ENCODE measurements at regions not wholly inside any gene's neighbourhood (a gene's known extent, or its start where the extent isn't known, plus 50 kb on each side); places are given as distances from the start of the nearest gene placed in this dataset.

DNA sequence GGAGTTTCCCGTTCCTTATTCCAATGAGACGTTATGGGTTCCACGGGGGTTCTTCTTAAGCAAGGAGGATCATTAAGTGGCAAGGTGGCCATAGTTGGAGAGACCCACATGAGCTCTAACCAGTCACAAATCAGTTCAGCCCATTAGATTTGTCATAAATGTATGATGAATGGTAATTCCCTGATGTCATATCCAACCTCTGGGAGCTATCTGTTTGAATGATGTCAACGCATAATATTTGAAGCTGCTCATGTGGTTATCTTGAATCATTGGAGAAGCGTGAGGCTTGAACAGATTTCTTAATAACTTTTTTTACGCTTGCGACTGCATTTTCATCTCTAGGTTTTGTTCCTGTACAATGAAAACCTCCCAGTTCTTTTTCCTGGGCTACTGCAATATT, 270.4 kb upstream of the EEF2KMT start:
- DNase-seq (ENCODE audit: low read depth): no peak

DNA sequence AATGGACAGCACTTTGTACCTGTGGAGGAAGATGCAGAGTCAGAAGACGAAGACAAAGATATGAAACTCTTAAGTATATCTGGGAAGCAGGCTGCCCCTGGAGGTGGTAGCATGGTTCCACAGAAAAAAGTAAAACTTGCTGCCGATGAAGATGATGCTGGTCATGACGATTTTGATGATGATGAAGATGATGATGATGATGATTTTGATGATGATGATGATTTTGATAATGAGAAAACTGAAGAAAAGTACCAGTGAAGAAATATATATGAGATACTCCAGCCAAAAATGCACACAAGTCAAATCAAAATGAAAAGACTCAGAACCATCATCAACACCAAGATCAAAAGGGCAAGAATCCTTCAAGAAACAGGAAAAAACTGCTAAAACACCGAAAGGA, 268.5 kb upstream of the EEF2KMT start:
- DNase-seq (ENCODE audit: low read depth): no peak

DNA sequence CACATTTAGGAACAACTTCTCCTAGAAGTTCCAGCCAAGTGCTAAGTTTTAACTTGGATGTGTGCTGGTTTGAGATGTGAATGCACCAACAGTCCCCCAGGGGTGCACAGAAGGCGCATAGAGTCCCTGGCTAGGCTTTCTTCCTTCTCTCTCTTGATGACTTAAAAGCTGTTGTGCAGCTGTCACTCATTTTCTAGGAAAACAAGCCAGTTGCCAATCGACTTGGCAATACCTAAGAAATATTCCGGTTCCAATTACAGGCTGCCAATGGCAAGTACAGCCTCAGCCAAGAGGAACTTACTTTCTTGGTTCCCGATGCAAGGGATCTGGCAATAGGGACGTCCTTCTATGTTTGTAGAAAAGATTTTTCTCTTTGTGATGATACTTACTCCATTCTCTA, 266.6 kb upstream of the EEF2KMT start:
- DNase-seq (ENCODE audit: low read depth): no peak

DNA sequence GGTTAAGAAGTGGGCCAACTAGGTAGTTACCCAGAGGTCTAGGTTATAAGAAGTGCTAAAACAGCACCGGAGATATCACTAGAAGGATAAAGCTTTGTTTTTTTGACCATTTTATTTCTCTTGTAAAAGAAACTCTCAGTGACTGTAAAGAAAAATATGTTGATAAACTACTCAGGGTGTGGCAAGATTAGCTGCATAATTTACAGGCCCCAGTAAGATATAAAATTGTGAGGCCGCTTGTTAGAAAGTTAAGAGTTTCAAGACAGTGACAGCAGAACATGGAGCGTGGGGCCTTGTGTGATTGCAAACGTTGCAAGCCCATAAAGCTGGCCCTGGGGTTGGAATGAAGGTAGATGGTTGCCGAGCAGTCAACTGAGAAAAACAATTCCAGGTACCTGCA, 263.7 kb upstream of the EEF2KMT start:
- no peak for DNase-seq (ENCODE audit: low read depth)

DNA sequence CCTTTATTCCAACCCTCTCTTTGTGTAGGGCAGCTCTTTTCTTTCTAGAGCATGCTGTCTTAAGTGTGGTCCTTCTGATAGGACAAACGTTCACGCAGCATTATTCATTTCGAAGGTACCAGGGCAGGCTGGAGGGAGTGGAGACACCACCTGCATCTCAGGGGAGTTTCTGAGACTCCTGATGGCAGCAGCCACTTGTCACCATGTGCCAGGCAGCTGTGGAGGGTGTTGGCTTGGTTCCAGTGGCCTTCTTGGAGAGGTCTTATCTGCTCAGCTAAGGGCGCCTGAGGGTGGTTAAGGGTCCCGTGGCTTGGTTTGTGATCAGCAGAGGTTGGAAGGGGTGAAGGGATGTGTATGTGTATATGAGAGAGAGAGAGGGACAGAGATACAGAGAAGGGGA, 257.1 kb upstream of the EEF2KMT start:
- no peak for DNase-seq (ENCODE audit: low read depth)

DNA sequence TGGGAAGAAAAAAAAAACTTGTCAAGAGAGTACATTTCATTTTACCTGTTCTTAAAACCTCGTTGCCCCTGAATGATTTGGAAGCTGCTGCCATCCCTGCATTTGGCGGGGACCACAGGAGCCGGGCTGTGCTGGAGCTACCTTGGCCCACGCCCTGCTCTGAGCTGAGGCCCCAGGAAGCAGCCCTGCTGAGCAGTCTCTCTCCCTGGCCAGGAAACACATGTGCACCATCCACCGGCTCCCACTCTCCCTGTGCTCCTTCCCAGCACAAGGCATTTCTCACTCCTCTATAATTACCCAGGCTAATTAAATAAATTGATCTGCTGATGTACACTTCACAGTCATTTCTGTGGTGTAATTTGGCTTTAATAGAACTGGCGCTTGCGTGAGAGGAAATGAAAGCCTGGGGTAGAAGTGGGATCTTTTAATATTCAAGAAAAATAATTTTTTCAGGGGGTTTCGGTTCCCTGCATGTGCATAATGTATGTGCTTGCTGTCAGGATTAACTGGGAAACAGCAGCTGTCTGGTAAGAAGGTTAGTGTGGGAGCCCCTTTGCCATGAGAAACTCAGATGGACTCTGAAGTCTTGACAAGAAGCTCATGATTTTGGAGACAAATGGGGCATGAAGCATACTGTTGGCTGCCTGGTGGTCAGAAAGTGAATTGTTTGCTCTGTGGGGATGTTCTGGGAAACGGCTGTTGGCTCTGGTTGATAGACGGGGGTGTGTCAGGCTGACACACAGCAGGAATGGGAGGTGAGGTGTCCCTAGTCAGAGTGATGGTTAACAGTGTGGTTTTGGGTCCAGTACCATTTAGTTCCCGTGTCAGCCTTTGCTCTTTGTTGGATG, 252.3 kb upstream of the EEF2KMT start:
- DNase-seq (ENCODE audit: low read depth): no peak

DNA sequence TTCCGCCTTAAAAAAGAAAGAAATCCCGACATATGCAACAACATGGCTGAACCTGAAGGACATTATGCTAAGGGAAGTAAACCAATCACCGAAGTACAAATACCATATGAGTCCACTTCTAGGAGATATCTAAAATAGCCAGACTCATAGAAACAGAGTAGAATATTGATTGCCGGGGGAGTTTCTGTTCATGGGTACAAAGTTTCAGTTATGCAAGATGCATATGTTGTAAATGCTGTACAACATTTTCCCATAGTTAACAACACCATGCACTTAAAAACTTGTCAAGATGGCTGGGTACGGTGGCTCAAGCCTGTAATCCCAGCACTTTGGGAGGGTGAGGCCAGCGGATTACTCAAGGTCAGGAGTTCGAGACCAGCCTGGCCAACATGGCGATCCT, 251.5 kb upstream of the EEF2KMT start:
- no peak for DNase-seq (ENCODE audit: low read depth)

DNA sequence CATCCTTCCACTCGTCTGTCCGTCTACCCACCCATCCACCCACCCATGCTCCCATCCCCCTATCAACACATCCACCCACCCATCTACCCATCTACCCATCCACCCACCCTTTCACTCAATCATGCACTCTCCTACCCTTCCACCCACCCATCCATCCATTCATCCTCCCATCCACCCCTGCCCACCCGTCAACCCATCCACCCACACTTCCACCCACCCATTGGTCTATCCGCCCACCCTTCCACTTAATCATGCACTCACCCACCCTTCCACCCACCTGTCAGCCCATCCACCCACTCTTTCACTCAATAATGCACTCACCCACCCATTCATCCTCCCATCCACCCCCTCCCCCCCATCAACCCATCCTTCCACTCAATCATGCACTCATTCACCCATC, 250.0 kb upstream of the EEF2KMT start:
- DNase-seq (ENCODE audit: low read depth): no peak

DNA sequence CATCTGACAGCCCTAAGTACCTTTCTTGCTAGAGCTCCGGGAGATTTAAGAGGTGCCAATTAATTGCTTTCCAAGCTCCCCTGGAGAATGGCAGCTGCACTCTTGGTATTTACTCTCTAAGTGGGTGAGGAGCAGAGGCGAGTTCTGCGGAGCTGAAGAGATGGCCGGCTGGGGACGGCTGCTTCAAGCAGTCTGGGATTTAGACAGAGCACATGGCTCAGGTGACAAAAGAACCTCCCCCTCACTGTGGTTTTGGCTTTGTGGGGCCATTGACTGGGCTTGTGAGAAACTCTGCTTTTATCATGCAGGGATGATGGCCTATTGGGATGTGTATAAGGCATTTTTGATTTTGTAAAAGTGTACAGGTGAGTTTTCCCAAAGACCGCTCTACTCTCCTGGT, 239.3 kb upstream of the EEF2KMT start:
- DNase-seq (ENCODE audit: low read depth): no peak

DNA sequence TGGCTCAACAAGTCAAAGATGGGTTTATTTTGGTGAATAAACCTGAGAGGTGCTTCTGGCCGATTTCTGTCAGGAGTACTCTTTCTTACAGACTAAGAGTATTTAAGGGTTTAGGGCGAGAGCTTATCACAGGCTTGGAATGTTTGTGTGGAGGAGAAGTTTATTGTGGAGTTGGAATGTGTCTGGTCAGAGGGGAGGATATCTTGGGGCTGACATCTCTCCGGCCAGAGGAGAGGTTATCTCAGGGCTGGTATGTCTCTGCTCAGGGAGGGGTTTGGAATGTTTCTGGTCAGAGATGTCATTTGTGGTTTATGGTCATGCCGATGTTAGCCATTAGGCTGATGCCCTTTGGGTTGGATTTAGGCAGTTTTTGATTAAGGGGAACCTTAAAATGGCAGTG, 236.4 kb upstream of the EEF2KMT start:
- DNase-seq (ENCODE audit: low read depth): no peak

DNA sequence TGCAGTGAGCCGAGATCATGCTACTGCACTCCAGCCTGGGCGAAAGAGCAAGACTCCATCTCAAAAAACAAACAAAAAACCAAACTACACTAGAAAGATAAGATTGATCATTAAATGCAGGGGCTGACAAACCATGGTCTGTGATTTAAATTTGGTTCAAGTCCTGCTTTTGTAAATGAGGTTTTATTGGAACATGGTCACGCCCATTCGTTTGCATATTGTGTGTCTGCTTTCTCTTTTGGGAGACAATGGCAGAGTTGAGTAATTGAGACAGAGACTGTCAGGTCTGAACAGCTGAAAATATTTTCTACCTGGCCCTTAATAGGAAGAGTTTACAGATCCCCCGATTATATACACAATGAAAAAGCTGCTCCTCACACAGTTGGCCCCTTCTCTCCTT, 235.5 kb upstream of the EEF2KMT start:
- no peak for DNase-seq (ENCODE audit: low read depth)

DNA sequence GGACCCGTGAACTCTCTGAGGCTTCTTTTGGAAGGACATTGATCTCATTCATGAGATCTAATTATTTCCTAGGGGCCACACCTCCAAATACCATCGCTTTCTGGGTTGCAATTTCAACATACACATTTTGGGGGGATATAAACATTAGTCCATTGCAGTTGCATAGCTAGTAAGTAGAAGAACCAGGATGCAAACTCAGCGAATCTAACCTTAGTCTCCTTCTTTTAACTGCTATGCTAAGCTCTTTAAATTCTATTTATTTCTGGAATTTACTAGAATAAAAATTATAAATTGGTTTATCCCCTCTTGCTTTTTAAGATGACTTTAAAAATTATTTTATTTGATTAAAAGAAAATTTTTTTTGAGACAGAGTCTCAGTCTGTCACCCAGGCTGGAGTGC, 232.5 kb upstream of the EEF2KMT start:
- no peak for DNase-seq (ENCODE audit: low read depth)

DNA sequence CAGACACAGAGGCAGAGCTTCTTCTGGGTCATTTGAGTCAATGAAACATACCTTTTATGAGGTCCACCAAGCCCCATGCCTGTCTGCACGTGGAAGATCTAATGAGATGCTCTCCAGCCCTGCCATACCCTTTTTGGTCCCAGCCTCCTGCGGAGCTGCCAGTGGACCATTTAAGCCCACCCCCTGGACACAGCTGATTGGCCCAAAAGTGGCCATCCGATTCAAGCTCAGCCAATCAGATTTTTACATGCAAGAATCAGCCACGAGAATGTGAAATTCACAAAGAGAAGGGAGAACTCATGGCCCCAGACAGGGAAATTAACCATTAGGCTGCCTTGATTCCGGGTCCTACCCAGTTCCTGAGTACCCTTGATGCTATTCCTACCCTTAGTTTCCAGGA, 231.0 kb upstream of the EEF2KMT start:
- DNase-seq (ENCODE audit: low read depth): no peak

DNA sequence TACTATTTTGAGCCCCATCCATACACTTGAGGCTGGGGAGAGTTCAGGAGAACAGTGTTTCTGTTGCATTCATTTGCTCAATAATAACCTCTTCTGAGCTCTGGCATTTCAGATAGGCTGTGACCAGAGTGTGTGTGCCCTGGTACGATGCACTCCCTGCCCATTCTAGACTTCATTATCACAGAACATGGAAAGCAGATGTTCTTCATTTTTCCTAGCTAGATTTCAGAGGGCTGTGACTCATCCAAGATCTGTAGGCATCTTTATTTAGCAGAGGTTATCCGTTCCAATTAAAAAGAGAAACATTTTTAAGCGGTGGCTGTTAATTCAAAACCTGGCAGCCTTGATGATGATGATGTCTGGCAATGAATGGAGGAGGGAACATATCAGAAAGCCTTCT, 228.8 kb upstream of the EEF2KMT start:
- DNase-seq (ENCODE audit: low read depth): no peak

DNA sequence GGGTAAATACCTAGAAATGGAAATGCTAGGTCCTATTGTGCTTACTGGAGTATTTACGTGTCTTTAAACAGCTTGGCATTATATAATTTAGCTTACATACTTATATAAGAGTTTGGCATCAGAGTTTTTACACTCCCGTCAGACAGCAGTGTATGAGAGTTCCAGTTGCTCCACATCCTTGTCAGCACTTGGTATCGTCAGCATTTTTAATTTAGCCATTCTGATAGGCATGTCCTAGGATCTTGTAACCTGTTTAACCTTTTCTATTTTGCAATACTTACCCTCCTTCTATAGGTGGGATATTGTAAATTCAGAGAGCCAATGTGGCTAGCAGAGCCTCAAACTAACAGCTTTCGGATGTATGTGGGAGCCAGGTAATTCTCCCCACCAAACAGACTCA, 228.3 kb upstream of the EEF2KMT start:
- DNase-seq (ENCODE audit: low read depth): no peak

DNA sequence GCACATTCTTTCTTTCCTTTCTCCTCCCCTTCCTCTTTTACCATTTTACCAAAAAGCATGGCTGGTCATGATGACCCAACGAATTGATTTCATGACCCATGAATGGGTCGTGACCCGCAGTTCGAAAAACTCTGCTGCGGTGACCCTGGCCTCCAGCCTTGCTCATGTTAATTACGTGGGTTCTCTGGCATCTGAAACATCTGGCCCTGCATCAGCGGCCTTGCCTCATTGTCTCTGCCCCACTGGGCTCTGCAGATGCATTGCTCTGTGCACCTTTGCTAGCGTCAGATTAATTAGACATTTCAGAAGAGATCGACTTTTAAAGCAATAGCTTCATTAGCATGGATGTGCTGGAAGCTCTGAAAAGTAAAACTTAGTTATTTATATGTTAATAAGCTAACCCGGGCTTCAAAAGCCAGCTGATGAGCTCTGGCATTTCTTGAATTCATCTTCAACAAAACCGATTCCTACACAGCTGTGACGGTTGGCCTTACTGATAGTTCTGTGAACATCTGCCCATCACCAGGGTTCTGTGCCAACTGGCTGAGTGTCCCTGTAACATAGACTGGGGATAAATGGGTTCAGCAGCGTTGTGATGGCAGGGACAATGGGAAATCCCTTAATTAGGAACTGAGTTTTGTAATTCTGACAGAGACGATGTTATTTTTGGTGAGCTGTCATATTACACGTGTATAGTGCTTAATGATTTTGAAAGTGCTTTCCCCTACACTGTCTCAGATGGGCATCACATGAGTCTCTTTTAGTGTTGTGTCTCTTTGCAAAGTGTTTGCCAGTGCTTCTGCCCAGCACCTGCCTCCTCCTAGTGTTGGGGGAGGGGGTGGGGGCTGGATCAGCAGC, 225.9 kb upstream of the EEF2KMT start:
- no peak for DNase-seq (ENCODE audit: low read depth)

DNA sequence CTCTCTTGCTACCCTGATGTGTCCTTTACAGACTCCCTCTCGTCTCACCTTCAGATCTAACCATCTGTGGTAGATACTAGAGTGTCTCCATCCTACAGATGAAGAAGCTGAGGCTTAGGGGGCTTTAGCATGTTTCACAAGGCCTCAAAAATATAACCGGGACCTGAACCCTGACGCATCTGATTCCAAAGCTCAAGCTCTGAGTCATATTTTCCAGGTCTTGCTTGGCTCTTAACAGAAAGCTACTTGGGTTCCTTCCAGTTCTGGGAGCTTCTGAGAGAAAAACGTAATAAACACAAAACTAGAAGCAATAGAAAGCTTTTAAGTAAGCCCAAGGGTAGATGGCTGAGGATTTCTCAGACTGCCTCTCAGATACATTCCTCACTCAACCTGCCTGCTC, 224.3 kb upstream of the EEF2KMT start:
- DNase-seq (ENCODE audit: low read depth): no peak

DNA sequence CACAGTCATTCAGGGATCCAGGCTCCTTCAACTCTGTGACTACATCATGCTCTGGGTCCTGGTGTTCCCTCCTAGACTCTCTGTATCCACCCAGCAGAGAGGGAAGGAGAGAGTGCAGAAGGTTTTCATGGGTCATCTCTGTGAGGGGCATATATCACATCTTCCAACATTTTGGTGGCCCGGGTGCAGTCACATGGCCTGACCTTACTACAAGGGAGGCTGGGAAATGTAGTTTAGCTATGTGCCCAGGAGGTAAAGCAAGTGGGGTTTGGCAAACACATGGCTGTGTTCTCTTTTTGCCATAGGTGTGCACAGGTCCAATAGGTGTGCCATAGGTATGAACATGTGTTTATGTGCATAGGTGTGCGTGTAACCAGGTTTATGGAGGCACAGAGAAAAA, 222.2 kb upstream of the EEF2KMT start:
- no peak for DNase-seq (ENCODE audit: low read depth)

DNA sequence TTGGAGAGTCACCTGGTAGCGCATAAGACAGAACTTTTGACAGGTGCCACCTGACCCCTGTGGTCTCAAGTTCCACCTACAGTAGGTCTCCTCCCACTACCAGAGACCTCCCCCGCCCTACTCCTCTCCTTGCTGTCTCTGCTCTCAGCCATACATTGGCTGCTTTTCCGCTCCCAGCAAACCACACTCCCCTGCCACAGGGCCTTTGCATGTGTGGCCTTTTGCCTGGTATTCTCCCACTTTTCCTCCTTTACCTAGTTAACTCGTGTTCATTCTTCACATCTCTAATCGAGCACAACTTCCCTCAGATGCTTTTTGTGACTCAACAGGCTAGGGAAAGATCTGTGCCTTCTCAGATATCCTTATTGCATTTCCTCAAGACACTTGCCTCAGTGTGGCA, 218.3 kb upstream of the EEF2KMT start:
- DNase-seq (ENCODE audit: low read depth): no peak

DNA sequence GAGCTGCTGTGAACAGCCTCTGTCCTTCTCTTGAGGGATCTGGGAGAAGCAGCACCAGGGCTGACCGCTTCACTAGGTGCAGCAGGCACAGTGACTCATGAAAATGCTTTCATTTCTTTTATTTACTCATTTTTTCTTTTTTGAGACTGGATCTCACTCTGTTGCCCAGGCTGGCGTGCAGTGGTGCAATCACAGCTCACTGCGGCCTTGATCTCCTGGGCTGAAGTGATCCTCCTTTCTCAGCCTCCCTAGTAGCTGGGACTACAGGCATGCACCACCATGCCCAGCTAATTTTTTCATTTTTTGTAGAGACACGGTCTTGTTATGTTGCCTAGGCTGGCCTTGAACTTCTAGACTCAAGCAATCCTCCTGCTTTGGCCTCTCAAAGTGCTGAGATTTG, 216.8 kb upstream of the EEF2KMT start:
- no peak for DNase-seq (ENCODE audit: low read depth)

DNA sequence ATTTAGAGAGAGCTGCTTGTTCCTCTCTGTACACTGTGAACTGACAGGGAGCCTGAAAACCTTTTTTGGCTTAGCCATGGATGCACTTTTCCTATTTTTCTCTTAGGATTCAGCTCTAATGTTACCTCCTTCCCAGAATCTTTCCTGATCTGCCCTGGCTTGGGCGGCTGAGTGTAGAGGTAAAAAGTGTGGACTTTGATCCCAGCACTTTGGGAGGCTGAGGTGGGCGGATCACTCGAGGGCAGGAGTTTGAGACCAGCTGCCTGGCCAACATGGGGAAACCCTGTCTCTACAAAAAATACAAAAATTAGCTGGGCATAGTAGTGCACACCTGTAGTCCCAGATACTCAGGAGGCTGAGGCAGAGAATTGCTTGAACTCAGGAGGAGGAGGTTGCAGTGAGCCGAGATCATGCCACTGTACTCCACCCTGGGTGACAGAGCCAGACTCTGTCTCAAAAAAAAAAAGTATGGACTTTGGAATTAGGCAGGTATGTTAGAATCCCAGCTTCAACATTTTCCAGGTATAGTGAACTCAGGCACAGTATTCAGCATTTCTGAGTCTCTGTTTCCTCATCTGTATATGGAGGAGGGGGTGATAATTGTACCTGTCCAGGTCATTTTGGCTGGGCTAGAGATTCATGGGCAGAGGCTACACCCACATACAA, 212.5 kb upstream of the EEF2KMT start:
- no peak for DNase-seq (ENCODE audit: low read depth)

DNA sequence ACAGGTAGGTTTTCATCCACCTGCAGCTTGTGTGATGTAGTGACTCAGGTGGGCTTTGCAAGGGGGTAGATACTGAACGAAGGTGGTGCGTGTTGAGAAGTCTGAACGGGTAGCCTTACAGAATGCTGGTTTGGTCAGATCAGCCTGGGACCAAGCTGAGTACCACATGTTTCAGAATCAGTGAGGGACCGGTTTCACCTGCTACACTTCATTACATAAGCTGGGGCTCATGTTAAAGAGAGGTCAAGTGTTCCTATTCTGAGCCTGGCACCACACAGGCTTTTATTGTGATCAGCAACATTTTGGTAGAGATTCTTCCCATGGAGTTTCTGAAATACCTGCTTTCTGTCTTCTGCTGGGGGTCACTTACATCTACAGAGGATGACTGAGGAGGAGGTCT, 207.4 kb upstream of the EEF2KMT start:
- DNase-seq (ENCODE audit: low read depth): no peak
